ENCODE measurements at regions not wholly inside any gene's neighbourhood (a gene's known extent, or its start where the extent isn't known, plus 50 kb on each side); places are given as distances from the start of the nearest gene placed in this dataset.
"Not testable (repeated sequence)": the region's sequence is repeated elsewhere in the genome, so short reads cannot be mapped to it uniquely, and the experiment has no call there.

DNA sequence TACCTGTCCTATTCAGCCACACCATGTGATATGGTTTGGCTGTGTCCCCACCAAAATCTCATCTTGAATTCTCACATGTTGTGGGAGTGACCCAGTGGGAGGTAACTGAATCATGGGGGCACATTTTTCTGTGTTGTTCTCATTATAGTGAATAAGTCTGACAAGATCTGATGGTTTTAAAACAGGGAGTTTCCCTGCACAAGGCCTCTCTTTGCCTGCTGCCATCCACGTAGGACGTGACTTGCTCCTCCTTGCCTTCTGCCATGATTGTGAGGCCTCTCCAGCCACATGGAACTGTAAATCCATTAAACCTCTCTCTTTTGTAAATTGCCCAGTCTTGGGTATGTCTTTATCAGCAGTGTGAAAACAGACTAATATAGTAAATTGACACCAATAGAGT lies 117.7 kb downstream of the ENC1 start:
- TF ChIP-seq CTCF (tag by site-specific recombination; IDR thresholded peaks at IDR 0.05); ZNF48 (tag by site-specific recombination; IDR thresholded peaks at IDR 0.05); YY1 (tag by site-specific recombination; IDR thresholded peaks at IDR 0.05); REPIN1 (tag by site-specific recombination; IDR thresholded peaks at IDR 0.05; ENCODE audit: low read depth); ZNF184 (tag by site-specific recombination; IDR thresholded peaks at IDR 0.05); ZNF658 (tag by site-specific recombination; IDR thresholded peaks at IDR 0.05); ZNF701 (tag by site-specific recombination; IDR thresholded peaks at IDR 0.05); KLF10 (tag by site-specific recombination; IDR thresholded peaks at IDR 0.05); REST (tag by site-specific recombination; IDR thresholded peaks at IDR 0.05): not testable (repeated sequence)

Data from HEK293 (cell line).